Activated naive CD8-positive, alpha-beta T cell (primary cell): ENCODE measurements at regions not wholly inside any gene's neighbourhood (a gene's known extent, or its start where the extent isn't known, plus 50 kb on each side); places are given as distances from the start of the nearest gene placed in this dataset.
"Not testable (repeated sequence)": the region's sequence is repeated elsewhere in the genome, so short reads cannot be mapped to it uniquely, and the experiment has no call there.

Experiments
- H3K27ac Mint-ChIP-seq: one replicate; pipeline ENCODE4 v1.8.0; 2021; ENCODE audit warnings: mixed read lengths
- H3K27me3 Mint-ChIP-seq: one replicate; pipeline ENCODE4 v1.8.0; 2021; ENCODE audit warnings: mixed read lengths
- H3K36me3 Mint-ChIP-seq: one replicate; pipeline ENCODE4 v1.8.0; 2021; ENCODE audit warnings: mixed read lengths
- H3K4me1 Mint-ChIP-seq: one replicate; pipeline ENCODE4 v1.8.0; 2021; ENCODE audit warnings: low read depth, mixed read lengths
- H3K4me3 Mint-ChIP-seq: one replicate; pipeline ENCODE4 v1.8.0; 2021; ENCODE audit warnings: mild to moderate bottlenecking, mixed read lengths
- H3K9me3 Mint-ChIP-seq: one replicate; pipeline ENCODE4 v1.8.0; 2021; ENCODE audit warnings: low read depth, mixed read lengths

DNA sequence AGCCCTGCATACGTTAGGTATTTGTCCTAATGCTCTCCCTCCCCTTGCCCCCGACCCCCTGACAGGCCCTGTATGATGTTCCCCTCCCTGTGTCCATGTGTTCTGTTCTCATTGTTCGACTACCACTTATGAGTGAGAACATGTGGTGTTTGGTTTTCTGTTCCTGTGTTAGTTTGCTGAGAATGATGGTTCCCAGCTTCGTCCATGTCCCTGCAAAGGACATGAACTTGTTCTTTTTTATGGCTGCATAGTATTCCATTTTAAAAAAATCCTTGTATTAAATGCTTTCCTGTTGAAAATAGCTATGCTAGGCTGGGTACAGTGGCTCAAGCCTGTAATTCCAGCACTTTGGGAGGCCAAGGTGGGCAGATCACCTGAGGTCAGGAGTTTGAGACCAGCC, 232.2 kb downstream of the RPLP1 start:
- H3K4me1 Mint-ChIP-seq, H3K27ac Mint-ChIP-seq, H3K9me3 Mint-ChIP-seq, H3K4me3 Mint-ChIP-seq, H3K36me3 Mint-ChIP-seq, H3K27me3 Mint-ChIP-seq: not testable (repeated sequence)

DNA sequence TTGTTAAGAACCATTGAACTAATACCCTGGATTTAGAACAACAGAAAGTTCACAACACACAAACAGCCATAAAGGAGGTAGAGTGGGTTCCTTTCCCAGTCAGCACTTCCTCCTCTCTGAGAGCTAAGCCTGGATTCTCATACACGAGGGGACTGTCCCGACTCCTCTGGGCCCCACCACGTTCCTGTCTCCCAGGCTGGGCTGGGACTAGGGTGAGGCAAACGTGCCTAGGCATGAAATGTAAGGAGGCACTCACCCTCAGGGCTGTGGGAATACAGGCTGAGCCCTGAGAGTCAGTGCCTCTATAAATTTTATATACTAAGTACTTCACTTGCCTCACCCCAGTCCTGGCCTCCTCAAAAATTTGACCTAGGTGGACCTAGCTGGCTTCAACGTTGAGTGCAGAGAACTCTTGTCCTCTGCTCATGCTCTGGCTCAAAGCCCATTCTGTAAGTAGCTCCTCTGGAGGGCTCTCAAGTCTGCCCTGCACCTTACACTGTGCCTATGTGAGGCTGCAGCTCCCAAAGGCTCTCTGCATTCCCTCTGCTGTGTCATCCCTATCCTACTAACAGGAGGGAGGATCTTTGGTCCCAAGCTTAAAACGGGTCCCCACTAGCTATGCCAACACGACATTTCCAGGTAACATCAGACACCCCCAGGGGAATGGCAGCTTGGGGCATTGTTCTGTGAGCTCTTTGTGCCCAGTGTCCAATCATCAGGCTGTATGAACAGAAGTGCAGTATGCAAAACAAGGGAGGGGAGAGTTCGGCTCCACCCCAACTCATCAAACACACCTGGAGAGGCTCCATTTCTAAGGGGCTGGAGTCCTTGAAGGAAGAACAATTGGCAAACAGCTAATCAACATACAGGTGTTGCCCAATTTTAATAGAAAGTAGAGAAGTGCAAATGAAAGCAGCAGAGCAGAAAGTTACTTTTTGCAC, 233.2 kb downstream of the RPLP1 start:
- no peak overlapping the region for H3K27ac Mint-ChIP-seq
- no peaks in the 10 kb centered on the region for H3K4me1 Mint-ChIP-seq
- H3K4me3 Mint-ChIP-seq: no peak overlapping the region
- H3K27me3 Mint-ChIP-seq: no peaks in the 10 kb centered on the region
- peaks cover 9% of the 10 kb centered on the region for H3K36me3 Mint-ChIP-seq
- peaks cover 7% of the 10 kb centered on the region for H3K9me3 Mint-ChIP-seq

DNA sequence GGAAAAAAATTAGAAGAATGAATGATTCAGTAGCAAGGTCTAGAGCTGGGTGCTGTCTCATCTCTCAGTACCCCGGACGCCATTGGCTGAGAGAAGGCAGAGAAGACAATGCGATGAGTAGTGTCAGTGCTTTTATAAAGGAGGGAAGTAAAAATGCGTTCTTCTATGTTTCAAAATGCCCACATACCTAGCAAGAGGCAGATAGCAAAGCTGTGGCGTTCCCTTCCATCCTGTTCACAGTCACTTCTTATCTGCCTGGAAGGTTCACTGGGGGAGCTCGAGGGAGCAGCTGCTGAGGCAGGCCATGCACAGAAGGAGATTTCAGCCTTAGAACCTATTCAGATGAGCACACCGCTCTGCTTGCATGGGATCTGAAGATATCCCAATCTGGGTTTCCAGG, 234.0 kb downstream of the RPLP1 start:
- H3K36me3 Mint-ChIP-seq: peaks cover 9% of the 10 kb centered on the region
- peaks cover 7% of the 10 kb centered on the region for H3K9me3 Mint-ChIP-seq
- no peak overlapping the region for H3K4me3 Mint-ChIP-seq
- H3K4me1 Mint-ChIP-seq: no peaks in the 10 kb centered on the region
- no peaks in the 10 kb centered on the region for H3K27me3 Mint-ChIP-seq
- no peak overlapping the region for H3K27ac Mint-ChIP-seq

DNA sequence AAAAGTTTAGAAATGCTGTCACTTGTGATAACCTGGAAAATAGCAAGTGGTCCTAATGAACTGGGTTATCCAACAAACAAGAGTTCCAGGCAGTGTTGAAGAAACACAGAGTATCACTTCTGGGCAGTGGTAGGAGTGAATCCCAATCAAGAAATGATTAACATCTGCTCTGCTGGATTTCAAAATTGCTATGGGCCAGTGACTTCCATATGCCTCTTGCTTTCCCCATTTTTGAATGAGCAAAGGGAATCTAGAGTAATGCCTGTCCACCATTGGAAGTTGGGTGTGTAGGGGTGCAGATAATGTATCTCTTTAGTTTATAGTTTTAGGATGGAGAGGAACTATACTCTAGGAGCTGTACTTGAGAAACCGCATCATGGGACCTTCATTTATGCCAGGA, 236.5 kb downstream of the RPLP1 start:
- Mint-ChIP-seq H3K36me3 (peaks cover 7% of the 10 kb centered on the region), H3K27me3 (no peaks in the 10 kb centered on the region), H3K4me3 (no peak overlapping the region), H3K9me3 (peaks cover 7% of the 10 kb centered on the region), H3K27ac (no peak overlapping the region), H3K4me1 (no peaks in the 10 kb centered on the region)

DNA sequence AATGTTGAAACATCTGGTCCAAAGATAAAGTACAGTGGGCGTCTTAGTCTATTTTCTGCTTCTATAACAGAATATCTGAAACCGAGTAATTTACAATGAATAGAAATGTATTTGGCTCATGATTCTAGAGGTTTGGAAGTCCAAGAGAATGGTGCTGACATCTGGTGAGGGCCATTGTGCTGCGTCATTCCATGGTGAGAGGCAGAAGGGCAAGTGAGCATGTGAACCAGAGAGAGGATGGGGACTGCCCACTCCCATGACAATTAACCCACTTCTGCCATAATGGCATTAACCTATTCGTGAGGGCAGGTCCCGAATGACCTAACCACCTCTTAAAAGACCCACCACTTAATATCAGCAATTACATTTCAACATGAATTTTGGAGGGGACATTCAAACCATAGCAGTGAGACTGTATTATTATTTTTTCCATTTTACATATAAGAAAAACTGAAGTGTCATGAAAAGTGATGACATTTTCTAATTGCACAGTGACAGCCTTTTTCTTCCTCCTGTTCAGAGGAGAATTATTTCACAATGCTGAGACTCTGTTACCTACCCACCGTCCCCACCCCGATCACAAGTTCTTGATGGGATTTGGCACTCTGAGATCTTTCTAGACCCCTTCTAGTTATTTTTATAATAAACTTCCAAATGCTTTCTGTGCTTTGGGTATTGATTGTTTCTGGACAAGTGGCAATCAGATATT, 238.8 kb downstream of the RPLP1 start:
- Mint-ChIP-seq H3K4me3 (no peak overlapping the region), H3K27me3 (no peaks in the 10 kb centered on the region), H3K27ac (no peak overlapping the region), H3K9me3 (peaks cover 7% of the 10 kb centered on the region), H3K4me1 (no peaks in the 10 kb centered on the region), H3K36me3 (peaks cover 7% of the 10 kb centered on the region)

DNA sequence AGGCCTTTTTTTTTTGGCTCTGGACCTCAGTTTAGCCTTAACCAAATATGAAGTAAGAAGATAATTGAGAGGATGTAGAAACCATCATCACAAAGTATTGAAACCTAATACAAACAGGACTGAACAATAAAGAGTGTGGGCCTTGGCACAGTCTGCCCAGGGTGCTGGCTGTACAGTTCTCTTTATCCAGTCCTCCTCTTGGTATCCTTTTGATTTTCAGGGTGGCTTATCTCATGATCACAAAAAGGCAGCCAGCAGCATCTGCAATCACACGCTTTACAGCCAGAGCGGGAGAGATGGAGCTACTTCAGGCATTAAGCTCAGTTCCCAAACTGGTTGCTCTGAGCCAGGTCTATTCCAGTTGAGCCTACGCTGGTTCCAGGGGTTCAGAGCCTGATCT, 239.7 kb downstream of the RPLP1 start:
- Mint-ChIP-seq H3K9me3 (peaks cover 7% of the 10 kb centered on the region), H3K36me3 (peaks cover 7% of the 10 kb centered on the region), H3K4me3 (no peak overlapping the region), H3K27ac (no peak overlapping the region), H3K4me1 (no peaks in the 10 kb centered on the region), H3K27me3 (no peaks in the 10 kb centered on the region)

DNA sequence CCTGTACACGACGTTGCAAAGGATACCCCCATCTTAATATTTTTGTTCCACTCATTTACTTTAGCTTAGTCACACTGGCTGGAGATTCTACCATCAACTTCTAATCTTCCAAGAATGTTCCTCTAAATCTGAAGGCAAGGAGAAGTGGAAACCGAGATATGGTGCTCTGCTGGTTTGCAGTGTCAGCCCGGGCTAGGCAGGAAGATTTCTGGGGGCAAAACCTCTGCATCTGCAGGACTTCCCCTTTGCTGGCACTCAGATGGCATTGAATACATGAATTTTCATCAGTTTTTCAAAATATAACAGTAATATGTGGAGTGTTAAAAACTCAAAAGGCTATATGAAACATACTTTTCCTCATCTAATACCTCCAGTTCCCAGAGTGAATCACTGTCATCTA, 240.4 kb downstream of the RPLP1 start:
- H3K36me3 Mint-ChIP-seq: peaks cover 6% of the 10 kb centered on the region
- H3K27ac Mint-ChIP-seq: no peak overlapping the region
- no peak overlapping the region for H3K4me3 Mint-ChIP-seq
- peaks cover 7% of the 10 kb centered on the region for H3K9me3 Mint-ChIP-seq
- H3K27me3 Mint-ChIP-seq: no peaks in the 10 kb centered on the region
- no peaks in the 10 kb centered on the region for H3K4me1 Mint-ChIP-seq

DNA sequence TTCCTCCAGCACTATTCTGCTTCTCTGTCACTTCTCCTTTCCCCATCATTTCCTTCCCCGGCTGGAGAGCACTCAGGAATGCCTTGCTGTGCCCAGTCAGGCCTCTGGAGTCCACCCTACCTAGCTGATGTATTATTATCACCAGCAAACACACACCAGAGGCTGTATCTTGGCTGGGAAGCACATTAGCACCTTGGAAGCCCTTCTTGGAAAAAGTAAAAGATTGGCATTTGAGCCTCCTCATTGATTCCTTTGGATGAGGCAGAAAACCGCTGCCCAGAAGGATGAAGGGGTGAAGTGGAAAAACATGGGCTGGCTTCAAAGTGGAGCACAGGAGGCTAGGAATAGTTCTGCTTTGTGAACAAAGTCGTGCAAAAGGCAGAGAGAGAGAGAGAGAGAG, 244.3 kb downstream of the RPLP1 start:
- H3K4me3 Mint-ChIP-seq: no peak overlapping the region
- no peaks in the 10 kb centered on the region for H3K36me3 Mint-ChIP-seq
- no peaks in the 10 kb centered on the region for H3K4me1 Mint-ChIP-seq
- H3K27me3 Mint-ChIP-seq: no peaks in the 10 kb centered on the region
- H3K9me3 Mint-ChIP-seq: no peaks in the 10 kb centered on the region
- no peak overlapping the region for H3K27ac Mint-ChIP-seq

DNA sequence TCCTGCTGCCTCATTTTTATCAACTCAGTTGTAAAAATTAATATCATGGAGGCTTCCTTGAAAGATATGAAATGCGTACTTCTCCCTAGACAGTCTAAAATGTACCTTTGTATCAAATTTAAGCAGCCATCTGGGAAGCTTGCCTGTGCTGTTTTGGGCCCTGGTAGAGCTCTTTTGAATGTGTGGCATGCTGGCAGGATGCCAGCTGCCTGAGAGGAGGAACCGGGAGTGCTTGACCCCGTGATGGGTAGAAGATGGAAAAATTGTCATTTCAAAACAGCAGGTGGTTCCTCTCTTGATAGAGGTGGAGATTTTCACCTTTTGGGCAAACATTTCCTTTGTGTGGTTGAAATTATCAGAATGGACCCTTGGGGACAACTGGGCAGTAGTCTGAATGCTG, 245.3 kb downstream of the RPLP1 start:
- no peaks in the 10 kb centered on the region for H3K36me3 Mint-ChIP-seq

DNA sequence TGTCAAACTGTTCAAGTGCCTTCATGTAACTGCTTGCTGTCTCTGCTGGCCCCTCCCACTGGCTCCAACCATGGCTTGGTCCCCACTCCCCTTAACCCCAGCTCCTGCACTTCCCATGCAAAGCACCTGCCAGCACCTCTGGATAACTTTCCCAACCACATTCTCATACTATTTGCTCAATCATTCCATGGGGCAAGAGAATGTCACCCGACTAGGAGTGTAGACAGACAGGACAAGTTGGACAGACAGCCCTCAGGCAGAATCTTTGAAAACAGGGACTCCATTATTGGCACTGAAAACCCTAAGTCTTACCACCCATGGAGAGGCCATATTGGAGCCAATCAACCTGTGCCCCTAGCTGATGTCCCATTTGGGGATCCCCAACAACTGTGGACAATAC, 246.5 kb downstream of the RPLP1 start:
- H3K4me1 Mint-ChIP-seq: no peaks in the 10 kb centered on the region
- H3K36me3 Mint-ChIP-seq: no peaks in the 10 kb centered on the region
- H3K27me3 Mint-ChIP-seq: no peaks in the 10 kb centered on the region
- H3K27ac Mint-ChIP-seq: no peak overlapping the region
- no peaks in the 10 kb centered on the region for H3K9me3 Mint-ChIP-seq
- H3K4me3 Mint-ChIP-seq: no peak overlapping the region

More for the DNA sequence above, 245.3 kb downstream of the RPLP1 start:
- Mint-ChIP-seq H3K4me3 (no peak overlapping the region), H3K4me1 (no peaks in the 10 kb centered on the region), H3K27ac (no peak overlapping the region), H3K27me3 (no peaks in the 10 kb centered on the region), H3K9me3 (no peaks in the 10 kb centered on the region)

DNA sequence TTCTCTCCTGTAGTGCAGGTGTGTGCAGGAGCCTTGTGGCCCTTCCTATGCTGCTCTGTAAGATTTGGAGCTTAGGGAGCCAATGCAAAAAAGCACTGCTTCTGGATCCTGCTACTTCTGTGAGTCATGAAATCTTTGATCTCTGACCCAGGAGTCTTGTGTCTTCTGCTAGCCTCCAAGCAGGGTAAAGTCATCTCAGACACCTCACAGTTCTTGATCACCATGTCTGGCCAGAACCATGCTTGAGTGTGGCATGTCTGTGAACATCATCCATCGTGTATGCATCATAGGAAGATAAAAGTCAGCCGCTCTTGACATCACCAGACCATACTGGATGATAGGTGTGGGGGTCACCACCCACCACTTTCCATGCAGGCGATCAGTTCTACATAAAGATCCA, 247.8 kb downstream of the RPLP1 start:
- Mint-ChIP-seq H3K36me3 (no peaks in the 10 kb centered on the region), H3K27me3 (no peaks in the 10 kb centered on the region), H3K9me3 (no peaks in the 10 kb centered on the region), H3K4me1 (no peaks in the 10 kb centered on the region), H3K27ac (no peak overlapping the region), H3K4me3 (no peak overlapping the region)

DNA sequence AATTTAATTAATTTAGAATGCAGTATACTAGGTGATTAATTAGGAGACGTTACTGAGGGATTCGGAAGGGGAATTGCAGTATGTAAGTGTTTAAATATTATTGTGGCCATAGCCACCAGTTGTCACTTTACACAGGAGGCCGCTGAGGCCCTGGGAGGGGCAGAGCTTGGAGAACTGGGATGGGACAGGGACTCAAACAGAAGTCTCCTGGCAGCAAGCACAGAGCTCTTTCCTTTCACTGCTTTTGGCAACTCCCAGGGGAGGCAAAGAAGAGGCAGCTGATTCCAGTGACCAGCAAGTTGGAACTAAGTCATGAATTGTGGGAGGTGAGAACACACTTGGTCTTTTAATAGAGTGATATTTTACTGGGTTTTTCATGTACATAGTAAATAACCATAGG, 248.6 kb downstream of the RPLP1 start:
- no peaks in the 10 kb centered on the region for H3K4me1 Mint-ChIP-seq
- no peak overlapping the region for H3K27ac Mint-ChIP-seq
- H3K9me3 Mint-ChIP-seq: no peaks in the 10 kb centered on the region
- no peaks in the 10 kb centered on the region for H3K36me3 Mint-ChIP-seq
- H3K27me3 Mint-ChIP-seq: no peaks in the 10 kb centered on the region
- no peak overlapping the region for H3K4me3 Mint-ChIP-seq

DNA sequence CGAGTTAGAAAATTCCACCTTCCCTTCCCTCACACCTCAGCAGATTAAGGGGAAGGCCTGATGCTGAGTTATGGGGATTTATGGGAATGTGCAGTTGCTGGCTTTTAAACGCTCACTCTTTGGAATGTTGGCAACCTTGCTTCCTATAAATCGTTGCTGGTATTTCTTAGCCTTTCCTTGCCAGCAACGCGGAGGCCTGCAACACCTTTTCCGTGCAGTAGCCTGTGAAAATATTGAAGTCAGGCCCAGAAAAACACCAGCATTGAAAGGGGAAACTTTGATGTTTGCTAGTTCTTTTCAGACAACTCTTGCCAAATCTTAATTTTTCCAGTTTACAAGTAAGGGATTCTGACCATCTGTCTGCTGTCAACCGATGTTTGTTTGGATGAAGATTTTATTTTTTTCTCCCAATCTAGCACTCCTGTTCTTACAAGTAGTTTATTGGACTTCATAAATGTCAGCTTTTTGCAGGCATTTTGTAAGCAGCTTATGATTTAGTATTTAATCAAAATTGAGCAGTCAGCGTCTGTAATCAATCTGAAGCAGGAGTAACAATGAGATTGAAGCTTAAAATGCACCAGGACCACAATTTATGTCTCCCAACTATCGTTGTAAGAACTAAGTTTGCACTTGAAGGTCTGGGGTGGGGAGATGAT, 251.0 kb downstream of the RPLP1 start:
- H3K27ac Mint-ChIP-seq: no peak overlapping the region
- H3K27me3 Mint-ChIP-seq: no peaks in the 10 kb centered on the region
- no peaks in the 10 kb centered on the region for H3K36me3 Mint-ChIP-seq
- H3K4me1 Mint-ChIP-seq: no peaks in the 10 kb centered on the region
- no peaks in the 10 kb centered on the region for H3K9me3 Mint-ChIP-seq
- no peak overlapping the region for H3K4me3 Mint-ChIP-seq

DNA sequence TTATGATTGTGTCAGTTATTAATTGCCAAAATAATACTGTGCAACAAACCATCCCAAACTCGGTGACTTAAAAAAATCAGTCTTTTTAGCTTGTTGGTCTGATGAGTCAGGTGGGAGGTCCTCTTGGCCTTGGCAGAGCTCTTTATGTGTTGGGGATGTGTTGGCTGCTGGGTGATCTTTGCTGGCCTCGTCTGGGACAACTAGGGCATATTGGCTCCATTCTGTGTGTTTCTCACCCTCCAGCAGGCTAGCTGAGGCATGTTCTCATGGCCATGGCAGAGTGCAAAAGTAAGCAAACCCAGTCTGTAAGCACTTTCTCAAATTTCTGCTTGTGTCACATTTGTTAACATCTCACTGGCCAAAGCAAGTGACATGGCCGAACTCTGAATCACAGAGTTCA, 251.6 kb downstream of the RPLP1 start:
- no peaks in the 10 kb centered on the region for H3K36me3 Mint-ChIP-seq
- H3K4me1 Mint-ChIP-seq: no peaks in the 10 kb centered on the region
- no peaks in the 10 kb centered on the region for H3K27me3 Mint-ChIP-seq
- H3K9me3 Mint-ChIP-seq: no peaks in the 10 kb centered on the region
- H3K4me3 Mint-ChIP-seq: no peak overlapping the region
- H3K27ac Mint-ChIP-seq: no peak overlapping the region

DNA sequence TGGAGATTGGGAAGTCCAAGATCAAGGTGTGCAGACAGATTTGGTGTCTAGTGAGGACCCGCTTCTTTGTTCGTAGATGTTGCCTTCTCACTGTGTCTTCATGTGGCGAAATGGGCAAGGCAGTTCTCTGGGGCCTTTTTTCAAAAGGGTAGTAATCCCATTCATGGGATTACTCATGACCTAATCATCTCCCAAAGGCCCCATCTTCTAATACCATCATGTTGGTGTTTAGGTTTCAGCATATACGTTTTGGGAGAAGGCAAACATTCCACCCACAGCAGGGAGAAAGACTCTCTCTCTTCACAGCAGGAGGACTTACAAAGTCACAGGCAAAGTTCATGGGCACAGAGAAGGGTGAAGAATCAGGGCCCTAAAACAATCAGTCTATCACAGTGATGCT, 252.1 kb downstream of the RPLP1 start:
- no peaks in the 10 kb centered on the region for H3K4me1 Mint-ChIP-seq
- no peak overlapping the region for H3K27ac Mint-ChIP-seq
- peaks cover 3% of the 10 kb centered on the region for H3K9me3 Mint-ChIP-seq
- no peaks in the 10 kb centered on the region for H3K36me3 Mint-ChIP-seq
- H3K4me3 Mint-ChIP-seq: no peak overlapping the region
- no peaks in the 10 kb centered on the region for H3K27me3 Mint-ChIP-seq
